ENCODE measurements at regions not wholly inside any gene's neighbourhood (a gene's known extent, or its start where the extent isn't known, plus 50 kb on each side); places are given as distances from the start of the nearest gene placed in this dataset.

DNA sequence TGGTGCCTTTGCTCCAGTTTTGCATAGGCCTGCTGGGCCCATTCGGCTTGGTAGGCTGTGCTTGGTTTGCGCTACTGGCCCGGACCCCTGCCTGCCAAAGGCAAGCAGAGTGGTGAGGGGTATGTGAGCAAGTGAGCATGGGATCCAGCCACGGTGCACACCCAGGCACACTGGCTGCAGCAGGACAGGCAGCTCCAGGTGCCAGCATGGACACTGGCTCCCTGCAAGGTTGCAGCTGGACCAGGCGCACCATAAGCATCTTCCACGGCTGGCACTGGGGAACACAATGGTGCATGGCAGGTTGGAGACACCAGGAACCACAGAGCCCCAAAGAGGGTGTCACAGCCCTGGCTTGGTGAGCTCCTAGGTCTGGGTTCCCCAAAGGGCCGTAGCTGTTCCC is 693.5 kb upstream of the PTBP2 start:
- intact Hi-C loops (cut with micrococcal nuclease), result no loop called here
- ATAC-seq, result no peak
- H3K4me2 ChIP-seq (ENCODE audit: low read length), result no peak overlapping the region
- peaks cover 26% of the 10 kb centered on the region for H3K27me3 ChIP-seq (ENCODE audit: low read length)
- ChIA-PET CTCF (no interaction called here), POLR2A (ENCODE audit: unreplicated experiment) (no interaction called here)
- BruUV-seq (replicated peaks), result no TSS peak
- H3K9me3 ChIP-seq (ENCODE audit: low read length), result no peaks in the 10 kb centered on the region
- H4K20me1 ChIP-seq (ENCODE audit: low read length), result no peaks in the 10 kb centered on the region
- no peaks in the 10 kb centered on the region for H3F3A ChIP-seq (ENCODE audit: low read length, unreplicated experiment)
- H3K9me2 ChIP-seq (replicated peaks; ENCODE audit: low read length), result no peaks in the 10 kb centered on the region
- no peak for DNase-seq
- H3K27ac ChIP-seq (ENCODE audit: low read length), result no peak overlapping the region
- no peak overlapping the region for H2AFZ ChIP-seq (ENCODE audit: low read length)
- no peaks in the 10 kb centered on the region for H3K36me3 ChIP-seq (ENCODE audit: low read depth, low read length)
- TF ChIP-seq EZH2phosphoT487 (IDR thresholded peaks at IDR 0.05; ENCODE audit: borderline replicate concordance, low read length), result no peak
- TF ChIP-seq CTCF (conservative IDR thresholded peaks at IDR 0.05; ENCODE audit: low read depth, low read length), result no peak
- TF ChIP-seq EZH2 (IDR thresholded peaks at IDR 0.05; ENCODE audit: low read length, unreplicated experiment), result no peak
- no peak overlapping the region for H3K9ac ChIP-seq (ENCODE audit: low read length)
- H3K4me3 ChIP-seq (ENCODE audit: low read length), result no peak overlapping the region
- no peaks in the 10 kb centered on the region for H3K4me1 ChIP-seq (ENCODE audit: insufficient read depth, low read length)
- H3K79me2 ChIP-seq (ENCODE audit: low read length), result no peaks in the 10 kb centered on the region

- Histone ChIP-seq H3K9ac (ENCODE audit: low read length) (no peak overlapping the region), H3K27ac (ENCODE audit: low read length) (no peak overlapping the region), H4K20me1 (ENCODE audit: low read length) (no peaks in the 10 kb centered on the region), H3K4me3 (ENCODE audit: low read length) (no peak overlapping the region), H3K36me3 (ENCODE audit: low read depth, low read length) (no peaks in the 10 kb centered on the region), H3K4me1 (ENCODE audit: insufficient read depth, low read length) (no peaks in the 10 kb centered on the region), H3K9me2 (replicated peaks; ENCODE audit: low read length) (no peaks in the 10 kb centered on the region), H2AFZ (ENCODE audit: low read length) (no peak overlapping the region), H3K4me2 (ENCODE audit: low read length) (no peak overlapping the region), H3K27me3 (ENCODE audit: low read length) (peaks cover 42% of the 10 kb centered on the region), H3F3A (ENCODE audit: low read length, unreplicated experiment) (no peaks in the 10 kb centered on the region), H3K9me3 (ENCODE audit: low read length) (no peaks in the 10 kb centered on the region), H3K79me2 (ENCODE audit: low read length) (no peaks in the 10 kb centered on the region)
- TF ChIP-seq EZH2phosphoT487 (IDR thresholded peaks at IDR 0.05; ENCODE audit: borderline replicate concordance, low read length) (no peak), CTCF (conservative IDR thresholded peaks at IDR 0.05; ENCODE audit: low read depth, low read length) (no peak), EZH2 (IDR thresholded peaks at IDR 0.05; ENCODE audit: low read length, unreplicated experiment) (no peak)
- no peak for ATAC-seq
- BruUV-seq (replicated peaks), result no TSS peak
- POLR2A ChIA-PET (ENCODE audit: unreplicated experiment), result no interaction called here
- CTCF ChIA-PET, result no interaction called here
- no peak for DNase-seq
- intact Hi-C loops (cut with micrococcal nuclease), result no loop called here
These were observed 691.3 kb upstream of the PTBP2 start for GRCh38 chr1:96030312-96030711.

DNA sequence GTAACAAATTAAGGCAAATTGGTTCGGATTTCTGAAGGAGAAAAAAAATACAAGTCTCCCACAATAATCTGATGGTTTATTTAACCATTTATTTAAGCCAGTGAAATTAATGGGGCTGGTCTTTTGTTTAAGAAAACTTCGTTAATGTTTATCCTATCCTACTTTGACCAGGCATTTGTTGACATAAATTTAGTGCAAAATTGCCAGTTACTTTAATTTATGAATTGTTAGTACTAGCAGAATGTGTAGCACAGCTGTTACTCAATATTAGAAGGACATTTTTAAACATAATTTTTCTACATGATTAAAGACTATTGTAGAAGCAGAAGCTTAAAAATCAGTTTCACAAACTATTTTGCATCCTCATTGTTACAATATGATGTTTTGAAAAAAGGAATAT is 687.6 kb upstream of the PTBP2 start:
- Histone ChIP-seq H3K9ac (ENCODE audit: low read length) (no peak overlapping the region), H3K4me1 (ENCODE audit: insufficient read depth, low read length) (no peaks in the 10 kb centered on the region), H3K27ac (ENCODE audit: low read length) (no peak overlapping the region), H3K4me3 (ENCODE audit: low read length) (no peak overlapping the region), H3F3A (ENCODE audit: low read length, unreplicated experiment) (no peaks in the 10 kb centered on the region), H3K9me2 (replicated peaks; ENCODE audit: low read length) (no peaks in the 10 kb centered on the region), H4K20me1 (ENCODE audit: low read length) (no peaks in the 10 kb centered on the region), H3K27me3 (ENCODE audit: low read length) (peaks cover 58% of the 10 kb centered on the region), H3K9me3 (ENCODE audit: low read length) (no peaks in the 10 kb centered on the region), H2AFZ (ENCODE audit: low read length) (no peak overlapping the region), H3K4me2 (ENCODE audit: low read length) (no peak overlapping the region), H3K36me3 (ENCODE audit: low read depth, low read length) (no peaks in the 10 kb centered on the region), H3K79me2 (ENCODE audit: low read length) (no peaks in the 10 kb centered on the region)
- TF ChIP-seq EZH2phosphoT487 (IDR thresholded peaks at IDR 0.05; ENCODE audit: borderline replicate concordance, low read length), result no peak
- ChIA-PET POLR2A (ENCODE audit: unreplicated experiment) (no interaction called here), CTCF (no interaction called here)
- intact Hi-C loops (cut with micrococcal nuclease), result no loop called here
- no TSS peak for BruUV-seq (replicated peaks)
- ATAC-seq (no peak), DNase-seq (no peak)
